NB4 (cell line): ENCODE measurements at regions not wholly inside any gene's neighbourhood (a gene's known extent, or its start where the extent isn't known, plus 50 kb on each side); places are given as distances from the start of the nearest gene placed in this dataset.

ENCODE experiments used
- DNase-seq: peaks from one replicate; pipeline ENCODE4 v3.0.0; 2010; ENCODE audit warnings: low read depth
- H3K4me3 ChIP-seq: one replicate; pipeline ENCODE4 v1.5.1; 2011; ENCODE audit warnings: mild to moderate bottlenecking, low read depth, low read length, moderate library complexity
- CTCF ChIP-seq: IDR thresholded peaks from one replicate; pipeline ENCODE4 v1.5.1; 2012; ENCODE audit warnings: low read depth, low read length
- MAX ChIP-seq: IDR thresholded peaks from 2 replicates; pipeline ENCODE4 v1.6.1; 2011; ENCODE audit warnings: low read depth, low read length
- MYC ChIP-seq: IDR thresholded peaks from 2 replicates; pipeline ENCODE4 v1.6.1; 2011; ENCODE audit warnings: low read depth, low read length
- POLR2A ChIP-seq: IDR thresholded peaks from 2 replicates; pipeline ENCODE4 v1.6.1; 2011; ENCODE audit warnings: mild to moderate bottlenecking; ENCODE audit not compliant: insufficient read length; ENCODE audit errors: extremely low read depth

- no peak for TF ChIP-seq POLR2A
- no peak for TF ChIP-seq MYC
- TF ChIP-seq CTCF, result no peak
- TF ChIP-seq MAX, result no peak
- H3K4me3 ChIP-seq, result no peak overlapping the region
- DNase-seq, result no peak
Observed at GRCh38 chr3:182216311-182216970, 504.7 kb downstream of the SOX2 start.

- no peak overlapping the region for H3K4me3 ChIP-seq
- DNase-seq, result no peak
- TF ChIP-seq POLR2A (no peak), MAX (no peak), MYC (no peak), CTCF (no peak)
Observed at GRCh38 chr3:182220013-182220412, 508.3 kb downstream of the SOX2 start.

- H3K4me3 ChIP-seq, result no peak overlapping the region
- DNase-seq, result no peak
- no peak for TF ChIP-seq MAX
- no peak for TF ChIP-seq POLR2A
- no peak for TF ChIP-seq MYC
- TF ChIP-seq CTCF, result no peak
Observed at GRCh38 chr3:182220471-182220870, 508.7 kb downstream of the SOX2 start.

- H3K4me3 ChIP-seq, result no peak overlapping the region
- TF ChIP-seq MAX, result no peak
- no peak for TF ChIP-seq POLR2A
- no peak for TF ChIP-seq CTCF
- no peak for TF ChIP-seq MYC
- no peak for DNase-seq
Observed at GRCh38 chr3:182226995-182227394, 515.3 kb downstream of the SOX2 start.

- TF ChIP-seq MAX (no peak), MYC (no peak), CTCF (no peak), POLR2A (no peak)
- DNase-seq, result no peak
- no peak overlapping the region for H3K4me3 ChIP-seq
Observed at GRCh38 chr3:182233405-182233804, 521.7 kb downstream of the SOX2 start.
